ENCODE measurements at regions not wholly inside any gene's neighbourhood (a gene's known extent, or its start where the extent isn't known, plus 50 kb on each side); places are given as distances from the start of the nearest gene placed in this dataset.
A peak's percentile ranks its signal among the peaks of the same experiment; 100 is the strongest.

GRCh38 chr12:67086116-67086515 lies 183.0 kb upstream of the CAND1 start:
- no peaks in the 10 kb centered on the region for H3K79me2 ChIP-seq (ENCODE audit: control insufficient read depth, insufficient read depth, low read length, poor library complexity)
- H2AFZ ChIP-seq (ENCODE audit: insufficient read depth, low read length, poor library complexity), result no peak overlapping the region
- no peaks in the 10 kb centered on the region for H3K27me3 ChIP-seq (ENCODE audit: insufficient read depth, low read length)
- H3K4me3 ChIP-seq (ENCODE audit: low read depth, low read length), result no peak overlapping the region
- peak in 1 of 2 donors; percentile 74 for DNase-seq
- no peak overlapping the region for H3K18ac ChIP-seq (ENCODE audit: low read length)
- H3K4ac ChIP-seq (ENCODE audit: low read depth, low read length), result no peak overlapping the region
- no peak overlapping the region for H3K23ac ChIP-seq (ENCODE audit: low read length)
- no peak overlapping the region for H2BK120ac ChIP-seq (ENCODE audit: insufficient read depth, low read length, poor library complexity)
- H3K4me2 ChIP-seq (ENCODE audit: low read length), result no peak overlapping the region
- no peak overlapping the region for H4K8ac ChIP-seq (ENCODE audit: low read depth, low read length)
- H3K4me1 ChIP-seq (ENCODE audit: control insufficient read depth in 1 of 2, insufficient read depth in 2 of 2, low read length in 2 of 2), result no peaks in the 10 kb centered on the region
- H2AK5ac ChIP-seq (ENCODE audit: low read length), result no peak overlapping the region
- H3K9me3 ChIP-seq (ENCODE audit: insufficient read depth, low read depth, low read length), result no peaks in the 10 kb centered on the region
- H2BK12ac ChIP-seq (ENCODE audit: low read length), result no peak overlapping the region
- H3K27ac ChIP-seq (ENCODE audit: low read depth, low read length), result no peak overlapping the region
- no CpG with 5 or more reads among the region's 2 CpGs for WGBS (ENCODE audit: extremely low coverage, insufficient coverage, insufficient read length)
- no peak overlapping the region for H4K12ac ChIP-seq (ENCODE audit: low read depth, low read length)
- no peaks in the 10 kb centered on the region for H3K79me1 ChIP-seq (ENCODE audit: low read length)
- no peak overlapping the region for H3K14ac ChIP-seq (ENCODE audit: low read length)
- H4K91ac ChIP-seq (ENCODE audit: low read depth, low read length), result no peak overlapping the region
- H2BK5ac ChIP-seq (ENCODE audit: low read depth, low read length, poor library complexity), result no peak overlapping the region
- no peak overlapping the region for H3K9ac ChIP-seq (ENCODE audit: low read length)
- H3K36me3 ChIP-seq (ENCODE audit: control insufficient read depth in 1 of 2, insufficient read depth in 2 of 2, low read length in 2 of 2), result no peaks in the 10 kb centered on the region

GRCh38 chr12:67088401-67089118 lies 180.6 kb upstream of the CAND1 start:
- H3K79me1 ChIP-seq (ENCODE audit: low read length), result no peaks in the 10 kb centered on the region
- H2AK5ac ChIP-seq (ENCODE audit: low read length), result no peak overlapping the region
- H2BK120ac ChIP-seq (ENCODE audit: insufficient read depth, low read length, poor library complexity), result no peak overlapping the region
- no peak overlapping the region for H3K4me2 ChIP-seq (ENCODE audit: low read length)
- H3K27me3 ChIP-seq (ENCODE audit: insufficient read depth, low read length), result no peaks in the 10 kb centered on the region
- no peak overlapping the region for H3K14ac ChIP-seq (ENCODE audit: low read length)
- no peak overlapping the region for H2AFZ ChIP-seq (ENCODE audit: insufficient read depth, low read length, poor library complexity)
- no peak for DNase-seq
- no peaks in the 10 kb centered on the region for H3K4me1 ChIP-seq (ENCODE audit: control insufficient read depth in 1 of 2, insufficient read depth in 2 of 2, low read length in 2 of 2)
- H3K36me3 ChIP-seq (ENCODE audit: control insufficient read depth in 1 of 2, insufficient read depth in 2 of 2, low read length in 2 of 2), result no peaks in the 10 kb centered on the region
- no peaks in the 10 kb centered on the region for H3K79me2 ChIP-seq (ENCODE audit: control insufficient read depth, insufficient read depth, low read length, poor library complexity)
- H3K23ac ChIP-seq (ENCODE audit: low read length), result no peak overlapping the region
- no peak overlapping the region for H3K4me3 ChIP-seq (ENCODE audit: low read depth, low read length)
- H3K18ac ChIP-seq (ENCODE audit: low read length), result no peak overlapping the region
- no peak overlapping the region for H4K12ac ChIP-seq (ENCODE audit: low read depth, low read length)
- no peak overlapping the region for H3K9ac ChIP-seq (ENCODE audit: low read length)
- no peak overlapping the region for H3K4ac ChIP-seq (ENCODE audit: low read depth, low read length)
- H2BK12ac ChIP-seq (ENCODE audit: low read length), result no peak overlapping the region
- no CpG with 5 or more reads among the region's 3 CpGs for WGBS (ENCODE audit: extremely low coverage, insufficient coverage, insufficient read length)
- no peak overlapping the region for H4K8ac ChIP-seq (ENCODE audit: low read depth, low read length)
- no peak overlapping the region for H2BK5ac ChIP-seq (ENCODE audit: low read depth, low read length, poor library complexity)
- H4K91ac ChIP-seq (ENCODE audit: low read depth, low read length), result no peak overlapping the region
- no peaks in the 10 kb centered on the region for H3K9me3 ChIP-seq (ENCODE audit: insufficient read depth, low read depth, low read length)
- H3K27ac ChIP-seq (ENCODE audit: low read depth, low read length), result no peak overlapping the region

GRCh38 chr12:67091204-67091603 lies 178.0 kb upstream of the CAND1 start:
- no peaks in the 10 kb centered on the region for H3K27me3 ChIP-seq (ENCODE audit: insufficient read depth, low read length)
- no peaks in the 10 kb centered on the region for H3K9me3 ChIP-seq (ENCODE audit: insufficient read depth, low read depth, low read length)
- no CpG with 5 or more reads among the region's 3 CpGs for WGBS (ENCODE audit: extremely low coverage, insufficient coverage, insufficient read length)
- H2BK120ac ChIP-seq (ENCODE audit: insufficient read depth, low read length, poor library complexity), result no peak overlapping the region
- no peak overlapping the region for H3K14ac ChIP-seq (ENCODE audit: low read length)
- no peak overlapping the region for H3K4me3 ChIP-seq (ENCODE audit: low read depth, low read length)
- H4K8ac ChIP-seq (ENCODE audit: low read depth, low read length), result no peak overlapping the region
- H3K4ac ChIP-seq (ENCODE audit: low read depth, low read length), result no peak overlapping the region
- no peak overlapping the region for H3K23ac ChIP-seq (ENCODE audit: low read length)
- H3K79me2 ChIP-seq (ENCODE audit: control insufficient read depth, insufficient read depth, low read length, poor library complexity), result no peaks in the 10 kb centered on the region
- H3K4me2 ChIP-seq (ENCODE audit: low read length), result no peak overlapping the region
- no peak overlapping the region for H2AK5ac ChIP-seq (ENCODE audit: low read length)
- H2BK5ac ChIP-seq (ENCODE audit: low read depth, low read length, poor library complexity), result no peak overlapping the region
- H3K36me3 ChIP-seq (ENCODE audit: control insufficient read depth in 1 of 2, insufficient read depth in 2 of 2, low read length in 2 of 2), result no peaks in the 10 kb centered on the region
- H3K79me1 ChIP-seq (ENCODE audit: low read length), result no peaks in the 10 kb centered on the region
- H4K12ac ChIP-seq (ENCODE audit: low read depth, low read length), result no peak overlapping the region
- no peaks in the 10 kb centered on the region for H3K4me1 ChIP-seq (ENCODE audit: control insufficient read depth in 1 of 2, insufficient read depth in 2 of 2, low read length in 2 of 2)
- no peak overlapping the region for H3K18ac ChIP-seq (ENCODE audit: low read length)
- no peak overlapping the region for H2AFZ ChIP-seq (ENCODE audit: insufficient read depth, low read length, poor library complexity)
- H4K91ac ChIP-seq (ENCODE audit: low read depth, low read length), result no peak overlapping the region
- no peak for DNase-seq
- H3K9ac ChIP-seq (ENCODE audit: low read length), result no peak overlapping the region
- H2BK12ac ChIP-seq (ENCODE audit: low read length), result no peak overlapping the region
- H3K27ac ChIP-seq (ENCODE audit: low read depth, low read length), result no peak overlapping the region

GRCh38 chr12:67091678-67092077 lies 177.5 kb upstream of the CAND1 start:
- Histone ChIP-seq H2AFZ (ENCODE audit: insufficient read depth, low read length, poor library complexity) (no peak overlapping the region), H3K23ac (ENCODE audit: low read length) (no peak overlapping the region), H3K79me2 (ENCODE audit: control insufficient read depth, insufficient read depth, low read length, poor library complexity) (no peaks in the 10 kb centered on the region), H2BK5ac (ENCODE audit: low read depth, low read length, poor library complexity) (no peak overlapping the region), H4K91ac (ENCODE audit: low read depth, low read length) (no peak overlapping the region), H3K4me2 (ENCODE audit: low read length) (no peak overlapping the region), H4K8ac (ENCODE audit: low read depth, low read length) (no peak overlapping the region), H2BK12ac (ENCODE audit: low read length) (no peak overlapping the region), H3K27me3 (ENCODE audit: insufficient read depth, low read length) (no peaks in the 10 kb centered on the region), H3K18ac (ENCODE audit: low read length) (no peak overlapping the region), H3K4me3 (ENCODE audit: low read depth, low read length) (no peak overlapping the region), H3K9ac (ENCODE audit: low read length) (no peak overlapping the region), H3K9me3 (ENCODE audit: insufficient read depth, low read depth, low read length) (no peaks in the 10 kb centered on the region), H2BK120ac (ENCODE audit: insufficient read depth, low read length, poor library complexity) (no peak overlapping the region), H3K36me3 (ENCODE audit: control insufficient read depth in 1 of 2, insufficient read depth in 2 of 2, low read length in 2 of 2) (no peaks in the 10 kb centered on the region), H3K79me1 (ENCODE audit: low read length) (no peaks in the 10 kb centered on the region), H3K27ac (ENCODE audit: low read depth, low read length) (no peak overlapping the region), H2AK5ac (ENCODE audit: low read length) (no peak overlapping the region), H3K14ac (ENCODE audit: low read length) (no peak overlapping the region), H3K4me1 (ENCODE audit: control insufficient read depth in 1 of 2, insufficient read depth in 2 of 2, low read length in 2 of 2) (no peaks in the 10 kb centered on the region), H4K12ac (ENCODE audit: low read depth, low read length) (no peak overlapping the region), H3K4ac (ENCODE audit: low read depth, low read length) (no peak overlapping the region)
- DNase-seq, result no peak
- WGBS (ENCODE audit: extremely low coverage, insufficient coverage, insufficient read length), result no CpG with 5 or more reads among the region's 1 CpG
